Left ventricle myocardium inferior (tissue), 1 donor: ENCODE measurements at regions not wholly inside any gene's neighbourhood (a gene's known extent, or its start where the extent isn't known, plus 50 kb on each side); places are given as distances from the start of the nearest gene placed in this dataset.
"Not testable (repeated sequence)": the region's sequence is repeated elsewhere in the genome, so short reads cannot be mapped to it uniquely, and the experiment has no call there.

Experiments used
- DNase-seq: peaks from one replicate; pipeline ENCODE4 v3.0.0-alpha.2; 2020
- H3K27ac ChIP-seq: fragments of 200-600 bp; replicated peaks from 2 replicates; pipeline ENCODE4 v1.8.0; 2021
- H3K27me3 ChIP-seq: fragments of 200-600 bp; 2 replicates; pipeline ENCODE4 v1.8.0; 2021; ENCODE audit warnings: low read depth
- H3K36me3 ChIP-seq: fragments of 200-600 bp; 2 replicates; pipeline ENCODE4 v1.8.0; 2021
- H3K4me1 ChIP-seq: fragments of 200-600 bp; 2 replicates; pipeline ENCODE4 v1.8.0; 2021
- H3K4me3 ChIP-seq: fragments of 200-600 bp; 2 replicates; pipeline ENCODE4 v1.8.0; 2021; ENCODE audit warnings: mild to moderate bottlenecking, moderate library complexity
- H3K9me3 ChIP-seq: fragments of 200-600 bp; replicated peaks from 2 replicates; pipeline ENCODE4 v1.8.0; 2021
- intact Hi-C: fragments of 100-400 bp; cut with micrococcal nuclease; formaldehyde crosslinking; loops from one replicate; pipeline ENCODE4 v1.11.0; 2022
- TF ChIP-seq, protein P1 (sequence below): fragments of 200-600 bp; IDR thresholded peaks from 2 replicates; pipeline ENCODE4 v1.8.0; 2021; ENCODE audit warnings: antibody characterized with exemption, mild to moderate bottlenecking, borderline replicate concordance
- donor health status: DM: no; HTN: yes; CAD: no; lungs with severe emphysema.

- Histone ChIP-seq H3K4me1 (no peaks in the 10 kb centered on the region), H3K9me3 (no peaks in the 10 kb centered on the region), H3K4me3 (no peak overlapping the region), H3K36me3 (no peaks in the 10 kb centered on the region), H3K27me3 (no peaks in the 10 kb centered on the region), H3K27ac (no peak overlapping the region)
- TF ChIP-seq, protein P1, sequence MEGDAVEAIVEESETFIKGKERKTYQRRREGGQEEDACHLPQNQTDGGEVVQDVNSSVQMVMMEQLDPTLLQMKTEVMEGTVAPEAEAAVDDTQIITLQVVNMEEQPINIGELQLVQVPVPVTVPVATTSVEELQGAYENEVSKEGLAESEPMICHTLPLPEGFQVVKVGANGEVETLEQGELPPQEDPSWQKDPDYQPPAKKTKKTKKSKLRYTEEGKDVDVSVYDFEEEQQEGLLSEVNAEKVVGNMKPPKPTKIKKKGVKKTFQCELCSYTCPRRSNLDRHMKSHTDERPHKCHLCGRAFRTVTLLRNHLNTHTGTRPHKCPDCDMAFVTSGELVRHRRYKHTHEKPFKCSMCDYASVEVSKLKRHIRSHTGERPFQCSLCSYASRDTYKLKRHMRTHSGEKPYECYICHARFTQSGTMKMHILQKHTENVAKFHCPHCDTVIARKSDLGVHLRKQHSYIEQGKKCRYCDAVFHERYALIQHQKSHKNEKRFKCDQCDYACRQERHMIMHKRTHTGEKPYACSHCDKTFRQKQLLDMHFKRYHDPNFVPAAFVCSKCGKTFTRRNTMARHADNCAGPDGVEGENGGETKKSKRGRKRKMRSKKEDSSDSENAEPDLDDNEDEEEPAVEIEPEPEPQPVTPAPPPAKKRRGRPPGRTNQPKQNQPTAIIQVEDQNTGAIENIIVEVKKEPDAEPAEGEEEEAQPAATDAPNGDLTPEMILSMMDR, result no peak
- intact Hi-C loops, result no loop called here
- DNase-seq, result no peak
Observed at GRCh38 chr4:22595684-22596083, 79.8 kb upstream of the ADGRA3 start.

- H3K36me3 ChIP-seq, result no peaks in the 10 kb centered on the region
- no peaks in the 10 kb centered on the region for H3K9me3 ChIP-seq
- no peaks in the 10 kb centered on the region for H3K4me1 ChIP-seq
- TF ChIP-seq, protein P1, result no peak
- no peak overlapping the region for H3K4me3 ChIP-seq
- no peak for DNase-seq
- H3K27ac ChIP-seq, result no peak overlapping the region
- H3K27me3 ChIP-seq, result no peaks in the 10 kb centered on the region
- intact Hi-C loops, result no loop called here
Observed at GRCh38 chr4:22596409-22596808, 80.5 kb upstream of the ADGRA3 start.

DNA sequence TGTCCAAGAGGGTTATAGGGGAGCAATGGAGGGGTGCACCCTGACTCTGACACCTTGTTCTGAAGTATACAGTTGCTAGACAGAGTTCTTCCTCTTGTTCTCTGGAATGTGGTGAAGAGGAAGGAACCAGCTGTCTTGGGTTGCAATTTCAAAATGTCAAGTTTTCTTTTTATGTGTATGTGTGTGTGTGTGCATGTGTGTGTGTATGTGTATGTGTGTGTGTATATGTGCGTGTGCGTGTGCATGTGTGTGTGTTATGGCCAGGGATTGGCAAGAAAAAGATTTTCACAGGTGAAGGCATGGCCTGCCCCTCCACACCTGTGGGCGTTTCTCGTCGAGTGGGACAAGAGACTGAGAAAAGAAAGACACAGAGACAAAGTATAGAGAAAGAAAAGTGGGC, 81.6 kb upstream of the ADGRA3 start:
- Histone ChIP-seq H3K9me3 (no peaks in the 10 kb centered on the region), H3K27ac (no peak overlapping the region), H3K36me3 (no peaks in the 10 kb centered on the region), H3K4me1 (no peaks in the 10 kb centered on the region), H3K4me3 (no peak overlapping the region), H3K27me3 (no peaks in the 10 kb centered on the region)
- TF ChIP-seq, protein P1, result no peak
- intact Hi-C loops, result no loop called here
- DNase-seq, result no peak

- H3K4me3 ChIP-seq, H3K9me3 ChIP-seq, H3K4me1 ChIP-seq, H3K27ac ChIP-seq, DNase-seq, H3K27me3 ChIP-seq, intact Hi-C loops, H3K36me3 ChIP-seq: not testable (repeated sequence)
Observed at GRCh38 chr4:22598113-22599047, 82.5 kb upstream of the ADGRA3 start.

DNA sequence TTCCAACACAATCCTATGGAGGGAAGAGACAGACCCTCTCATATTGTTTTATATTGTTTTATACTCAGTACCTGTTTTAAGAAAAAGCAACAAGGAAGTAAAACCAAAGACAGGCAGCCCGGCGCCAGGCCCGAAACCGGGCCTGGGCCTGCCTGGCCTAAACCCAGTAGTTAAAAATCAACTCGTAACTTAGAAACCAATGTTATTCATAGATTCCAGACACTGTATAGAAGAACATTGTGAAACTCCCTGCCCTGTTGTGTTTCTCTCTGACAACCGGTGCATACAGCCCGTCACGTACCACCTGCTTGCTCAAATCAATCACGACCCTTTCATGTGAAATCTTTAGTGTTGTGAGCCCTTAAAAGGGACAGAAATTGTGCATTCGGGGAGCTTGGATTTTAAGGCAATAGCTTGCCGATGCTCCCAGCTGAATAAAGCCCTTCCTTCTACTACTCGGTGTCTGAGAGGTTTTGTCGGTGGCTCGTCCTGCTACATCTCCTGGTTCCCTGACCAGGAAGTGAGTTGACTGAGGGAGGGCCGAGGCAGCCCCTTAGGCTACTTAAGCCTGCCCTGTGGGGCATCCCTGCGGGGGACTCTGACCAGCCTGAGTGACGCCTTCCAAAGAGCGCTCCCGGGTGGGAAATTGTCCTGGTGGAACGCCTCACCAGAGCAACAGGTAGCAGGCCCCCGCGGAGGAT, 83.5 kb upstream of the ADGRA3 start:
- H3K36me3 ChIP-seq, H3K4me1 ChIP-seq, DNase-seq, intact Hi-C loops, H3K27ac ChIP-seq, H3K4me3 ChIP-seq, H3K27me3 ChIP-seq, H3K9me3 ChIP-seq: not testable (repeated sequence)

- H3K27ac ChIP-seq, H3K4me1 ChIP-seq, H3K4me3 ChIP-seq, H3K9me3 ChIP-seq, DNase-seq, H3K27me3 ChIP-seq, H3K36me3 ChIP-seq, intact Hi-C loops: not testable (repeated sequence)
Observed at GRCh38 chr4:22599929-22600432, 84.1 kb upstream of the ADGRA3 start.

DNA sequence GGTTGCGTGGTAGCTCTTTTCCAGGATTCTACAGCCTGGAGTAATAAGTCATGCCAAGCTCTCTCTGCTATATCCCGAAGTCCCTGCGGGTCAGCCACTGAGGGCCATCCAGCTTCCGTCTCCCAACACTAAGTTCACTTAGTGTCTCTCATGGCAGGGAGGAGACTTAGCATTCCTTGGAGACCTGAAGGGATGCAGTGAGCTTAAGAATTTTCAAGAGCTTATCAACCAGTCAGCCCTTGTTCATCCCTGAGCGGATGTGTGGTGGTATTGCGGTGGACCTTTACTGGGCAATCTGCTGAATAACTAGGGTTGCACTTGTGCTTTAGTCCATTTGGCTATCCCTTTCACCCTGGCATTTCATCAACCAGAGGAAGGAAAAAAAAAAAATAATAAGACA, 85.8 kb upstream of the ADGRA3 start:
- H3K36me3 ChIP-seq, DNase-seq, H3K27ac ChIP-seq, H3K4me3 ChIP-seq, H3K9me3 ChIP-seq, intact Hi-C loops, H3K27me3 ChIP-seq, H3K4me1 ChIP-seq: not testable (repeated sequence)
